OCI-LY3 (cell line): ENCODE measurements at regions not wholly inside any gene's neighbourhood (a gene's known extent, or its start where the extent isn't known, plus 50 kb on each side); places are given as distances from the start of the nearest gene placed in this dataset.
A peak's percentile ranks its signal among the peaks of the same experiment; 100 is the strongest.
"Not testable (repeated sequence)": the region's sequence is repeated elsewhere in the genome, so short reads cannot be mapped to it uniquely, and the experiment has no call there.

ENCODE experiments used
- H2AFZ ChIP-seq: fragments of 200-600, 300-600 bp; shearing (Covaris generic); 2 replicates; pipeline ENCODE4 v1.6.0; 2014; ENCODE audit warnings: antibody characterized with exemption, low read depth, low read length
- H3K27ac ChIP-seq: fragments of 200-600, 300-600 bp; sonication (generic); 2 replicates; pipeline ENCODE4 v1.5.1; 2014; ENCODE audit warnings: mild to moderate bottlenecking, low read length, moderate library complexity, mixed read lengths
- H3K27me3 ChIP-seq: fragments of 200-600, 300-600 bp; sonication (generic); 2 replicates; pipeline ENCODE4 v1.6.1; 2014; ENCODE audit warnings: low read depth, low read length, mixed read lengths
- H3K36me3 ChIP-seq: fragments of 200-600, 300-600 bp; sonication (generic); replicated peaks from 2 replicates; pipeline ENCODE3; 2014; ENCODE audit warnings: low read depth, low read length, mixed read lengths
- H3K4me1 ChIP-seq: fragments of 300-600, 200-600 bp; sonication (generic); 2 replicates; pipeline ENCODE4 v1.6.1; 2014; ENCODE audit warnings: low read length, mixed read lengths
- H3K4me2 ChIP-seq: fragments of 200-600, 300-600 bp; sonication (generic); 2 replicates; pipeline ENCODE4 v1.6.1; 2014; ENCODE audit warnings: low read length, mixed read lengths
- H3K4me3 ChIP-seq: fragments of 300-600, 200-600 bp; sonication (generic); 2 replicates; pipeline ENCODE4 v1.5.1; 2014; ENCODE audit warnings: antibody characterized with exemption, mild to moderate bottlenecking, low read length, moderate library complexity
- H3K79me2 ChIP-seq: fragments of 300-600, 200-600 bp; shearing (Covaris generic); 2 replicates; pipeline ENCODE4 v1.6.1; 2014; ENCODE audit warnings: mild to moderate bottlenecking, low read length, mixed read lengths
- H3K9ac ChIP-seq: fragments of 300-600, 200-600 bp; shearing (Covaris generic); 2 replicates; pipeline ENCODE4 v1.6.0; 2014; ENCODE audit warnings: mild to moderate bottlenecking, low read length, moderate library complexity
- H3K9me3 ChIP-seq: fragments of 200-600, 300-600 bp; shearing (Covaris generic); 2 replicates; pipeline ENCODE4 v1.6.1; 2014; ENCODE audit warnings: low read length, mixed read lengths; ENCODE audit not compliant: insufficient read depth
- H4K20me1 ChIP-seq: fragments of 200-600, 300-600 bp; sonication (generic); 2 replicates; pipeline ENCODE4 v1.6.1; 2016; ENCODE audit warnings: low read length, mixed read lengths; ENCODE audit not compliant: insufficient read depth
- CTCF ChIP-seq: fragments of 200-600, 300-600 bp; sonication (generic); IDR thresholded peaks from 2 replicates; pipeline ENCODE4 v1.5.1; 2014; ENCODE audit warnings: antibody characterized with exemption, low read length, low read depth
- EZH2phosphoT487 ChIP-seq: fragments of 200-600 bp; shearing (Covaris generic); IDR thresholded peaks from 2 replicates; pipeline ENCODE4 v1.6.1; 2018; ENCODE audit warnings: antibody characterized with exemption, mixed run types, low read depth

- no peak overlapping the region for H3K9ac ChIP-seq
- no peaks in the 10 kb centered on the region for H3K27me3 ChIP-seq
- H4K20me1 ChIP-seq = no peaks in the 10 kb centered on the region
- no peak overlapping the region for H3K27ac ChIP-seq
- H3K9me3 ChIP-seq = peaks cover 3% of the 10 kb centered on the region; the same call in 1 of the 2 replicates
- no peak overlapping the region for H2AFZ ChIP-seq
- no peaks in the 10 kb centered on the region for H3K79me2 ChIP-seq
- H3K4me1 ChIP-seq = peaks cover 29% of the 10 kb centered on the region
- peaks cover under 1% of the 10 kb centered on the region for H3K36me3 ChIP-seq
- TF ChIP-seq CTCF (no peak), EZH2phosphoT487 (no peak)
- no peak overlapping the region for H3K4me2 ChIP-seq
- no peak overlapping the region for H3K4me3 ChIP-seq
These were observed 264.5 kb downstream of the SOCS6 start for GRCh38 chr18:70553245-70553935.

GRCh38 chr18:70536370-70537062 lies 247.7 kb downstream of the SOCS6 start:
- Histone ChIP-seq H3K9ac (no peak overlapping the region), H4K20me1 (no peaks in the 10 kb centered on the region), H3K4me1 (no peaks in the 10 kb centered on the region), H3K4me3 (no peak overlapping the region), H3K27ac (no peak overlapping the region), H3K4me2 (no peak overlapping the region), H3K9me3 (no peaks in the 10 kb centered on the region), H3K36me3 (no peaks in the 10 kb centered on the region), H3K79me2 (no peaks in the 10 kb centered on the region), H3K27me3 (no peaks in the 10 kb centered on the region), H2AFZ (no peak overlapping the region)
- TF ChIP-seq CTCF = no peak
- no peak for TF ChIP-seq EZH2phosphoT487

GRCh38 chr18:70535041-70535440 lies 246.2 kb downstream of the SOCS6 start:
- H3K27ac ChIP-seq = no peak overlapping the region
- H2AFZ ChIP-seq = 0 out of 2 replicates have a peak overlapping the region, but pooled peaks have one; percentile 18
- TF ChIP-seq EZH2phosphoT487 = no peak
- TF ChIP-seq CTCF = no peak
- H3K79me2 ChIP-seq = no peaks in the 10 kb centered on the region
- no peaks in the 10 kb centered on the region for H4K20me1 ChIP-seq
- peaks cover 5% of the 10 kb centered on the region for H3K9me3 ChIP-seq
- no peak overlapping the region for H3K9ac ChIP-seq
- no peaks in the 10 kb centered on the region for H3K4me1 ChIP-seq
- no peak overlapping the region for H3K4me2 ChIP-seq
- no peaks in the 10 kb centered on the region for H3K27me3 ChIP-seq
- H3K4me3 ChIP-seq = no peak overlapping the region
- H3K36me3 ChIP-seq = no peaks in the 10 kb centered on the region

- H4K20me1 ChIP-seq, H3K27me3 ChIP-seq, H2AFZ ChIP-seq, H3K9ac ChIP-seq, H3K4me1 ChIP-seq, H3K4me2 ChIP-seq, H3K9me3 ChIP-seq, H3K36me3 ChIP-seq, H3K4me3 ChIP-seq, H3K27ac ChIP-seq, H3K79me2 ChIP-seq: not testable (repeated sequence)
These were observed 236.5 kb downstream of the SOCS6 start for GRCh38 chr18:70525322-70525721.
